Glutamatergic neuron (in vitro differentiated cells): ENCODE measurements at regions not wholly inside any gene's neighbourhood (a gene's known extent, or its start where the extent isn't known, plus 50 kb on each side); places are given as distances from the start of the nearest gene placed in this dataset.

ENCODE experiments used
- DNase-seq: peaks from one replicate; pipeline ENCODE4 v3.0.0; 2022
- H3K27ac Mint-ChIP-seq: one replicate; pipeline ENCODE4 v1.8.0; 2020; ENCODE audit warnings: mild to moderate bottlenecking, mixed read lengths, inconsistent platforms; ENCODE audit not compliant: unreplicated experiment
- H3K27me3 Mint-ChIP-seq: one replicate; pipeline ENCODE4 v1.8.0; 2020; ENCODE audit warnings: mild to moderate bottlenecking, moderate library complexity, mixed read lengths, inconsistent platforms; ENCODE audit not compliant: unreplicated experiment
- H3K36me3 Mint-ChIP-seq: one replicate; pipeline ENCODE4 v1.8.0; 2020; ENCODE audit warnings: mild to moderate bottlenecking, mixed read lengths, inconsistent platforms; ENCODE audit not compliant: unreplicated experiment
- H3K4me1 Mint-ChIP-seq: one replicate; pipeline ENCODE4 v1.8.0; 2020; ENCODE audit warnings: mild to moderate bottlenecking, low read depth, mixed read lengths, inconsistent platforms; ENCODE audit not compliant: unreplicated experiment
- H3K4me3 Mint-ChIP-seq: one replicate; pipeline ENCODE4 v1.8.0; 2020; ENCODE audit warnings: mild to moderate bottlenecking, mixed read lengths, inconsistent platforms; ENCODE audit not compliant: unreplicated experiment
- H3K9me3 Mint-ChIP-seq: one replicate; pipeline ENCODE4 v1.8.0; 2020; ENCODE audit warnings: mild to moderate bottlenecking, moderate library complexity, mixed read lengths, inconsistent platforms; ENCODE audit not compliant: unreplicated experiment
- CTCF ChIP-seq: fragments of 200-600 bp; sonication (generic); IDR thresholded peaks from one replicate; pipeline ENCODE4 v1.5.0; 2021; ENCODE audit not compliant: partially characterized antibody, unreplicated experiment

GRCh38 chr4:52247941-52248340 is 196.8 kb downstream of the SPATA18 start:
- no peak overlapping the region for H3K4me3 Mint-ChIP-seq
- H3K27ac Mint-ChIP-seq, result no peak overlapping the region
- no peaks in the 10 kb centered on the region for H3K27me3 Mint-ChIP-seq
- H3K4me1 Mint-ChIP-seq, result peaks cover 7% of the 10 kb centered on the region
- no peak for DNase-seq
- no peak for TF ChIP-seq CTCF
- H3K9me3 Mint-ChIP-seq, result peaks cover 6% of the 10 kb centered on the region
- H3K36me3 Mint-ChIP-seq, result peaks cover 8% of the 10 kb centered on the region

DNA sequence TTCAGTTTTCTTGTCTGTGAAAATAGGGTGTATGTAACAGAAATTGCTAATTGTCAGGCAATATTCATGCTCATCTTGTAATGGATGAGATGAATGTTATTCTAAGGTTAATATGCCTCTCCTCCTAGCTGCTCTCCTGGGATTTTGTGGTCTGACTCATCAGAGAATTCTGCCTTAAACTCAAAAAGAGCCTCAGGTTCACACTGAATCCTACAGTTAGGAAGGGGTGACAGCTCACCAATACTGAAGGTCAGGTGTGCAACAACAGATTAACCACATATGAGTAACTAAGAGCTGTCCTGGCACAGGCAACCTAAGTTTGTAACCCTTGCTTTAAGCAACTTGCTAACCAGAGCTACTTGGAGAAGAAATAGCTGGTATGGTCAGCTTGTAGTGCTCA is 197.7 kb downstream of the SPATA18 start:
- H3K36me3 Mint-ChIP-seq, result peaks cover 8% of the 10 kb centered on the region
- peaks cover 8% of the 10 kb centered on the region for H3K9me3 Mint-ChIP-seq
- no peak for TF ChIP-seq CTCF
- H3K4me3 Mint-ChIP-seq, result no peak overlapping the region
- no peak for DNase-seq
- H3K27me3 Mint-ChIP-seq, result no peaks in the 10 kb centered on the region
- no peak overlapping the region for H3K27ac Mint-ChIP-seq
- H3K4me1 Mint-ChIP-seq, result peaks cover 7% of the 10 kb centered on the region

- no peak for DNase-seq
- Mint-ChIP-seq H3K4me3 (no peak overlapping the region), H3K36me3 (peaks cover 8% of the 10 kb centered on the region), H3K9me3 (peaks cover 8% of the 10 kb centered on the region), H3K4me1 (peaks cover 7% of the 10 kb centered on the region), H3K27me3 (no peaks in the 10 kb centered on the region), H3K27ac (no peak overlapping the region)
- no peak for TF ChIP-seq CTCF
Measured at GRCh38 chr4:52249581-52249980, 198.5 kb downstream of the SPATA18 start.

GRCh38 chr4:52250154-52250553 is 199.1 kb downstream of the SPATA18 start:
- no peak overlapping the region for H3K27ac Mint-ChIP-seq
- H3K9me3 Mint-ChIP-seq, result peaks cover 8% of the 10 kb centered on the region
- H3K27me3 Mint-ChIP-seq, result no peaks in the 10 kb centered on the region
- peaks cover 8% of the 10 kb centered on the region for H3K36me3 Mint-ChIP-seq
- H3K4me1 Mint-ChIP-seq, result peaks cover 7% of the 10 kb centered on the region
- peak; percentile 24 for DNase-seq
- no peak overlapping the region for H3K4me3 Mint-ChIP-seq
- no peak for TF ChIP-seq CTCF

GRCh38 chr4:52251864-52252263 is 200.8 kb downstream of the SPATA18 start:
- Mint-ChIP-seq H3K36me3 (peaks cover 8% of the 10 kb centered on the region), H3K9me3 (peaks cover 8% of the 10 kb centered on the region), H3K27me3 (no peaks in the 10 kb centered on the region), H3K4me3 (no peak overlapping the region), H3K4me1 (peaks cover 7% of the 10 kb centered on the region), H3K27ac (no peak overlapping the region)
- DNase-seq, result no peak
- no peak for TF ChIP-seq CTCF
